Heart right ventricle (tissue), 16 donors: ENCODE measurements at regions not wholly inside any gene's neighbourhood (a gene's known extent, or its start where the extent isn't known, plus 50 kb on each side); places are given as distances from the start of the nearest gene placed in this dataset.

Experiments used
- ATAC-seq, 8 donors: fragments of 200-7000 bp; cut with Tn5 transposase; one replicate each; pipeline ENCODE4 v1.9.1; 2020; ENCODE audit warnings: mild to moderate bottlenecking in 8 of 8, moderate library complexity in 8 of 8, moderate number of reproducible peaks in 1 of 8
- DNase-seq, 2 donors: peaks; one replicate each; pipeline ENCODE4 v3.0.0-alpha.2; 2020
- H3K27ac ChIP-seq, 10 donors: fragments of 200-600 bp; sonication (generic) in 2 of 10; one replicate each; pipeline versions ENCODE4 v1.5.0 to v1.8.0; 2020 to 2022; ENCODE audit warnings: mild to moderate bottlenecking in 3 of 10
- H3K27me3 ChIP-seq, 7 donors: fragments of 200-600 bp; one replicate each; pipeline ENCODE4 v1.8.0; 2021 to 2022; ENCODE audit warnings: mild to moderate bottlenecking in 2 of 7
- H3K36me3 ChIP-seq, 9 donors: fragments of 200-600 bp; sonication (generic) in 1 of 9; one replicate each; pipeline versions ENCODE4 v1.5.0 to v1.8.0; 2020 to 2022; ENCODE audit warnings: mild to moderate bottlenecking in 2 of 9
- H3K4me1 ChIP-seq, 9 donors: fragments of 200-600 bp; sonication (generic) in 1 of 9; one replicate each; pipeline versions ENCODE4 v1.5.0 to v1.8.0; 2020 to 2022; ENCODE audit warnings: mild to moderate bottlenecking in 4 of 9
- H3K4me3 ChIP-seq, 10 donors: fragments of 200-600 bp; sonication (generic) in 2 of 10; one replicate each; pipeline versions ENCODE4 v1.5.0 to v1.8.0; 2020 to 2022; ENCODE audit warnings: mild to moderate bottlenecking in 7 of 10, moderate library complexity in 2 of 10
- H3K9me3 ChIP-seq, 11 donors: fragments of 200-600 bp in 10 of 11; sonication (generic) in 2 of 11; one replicate each; pipeline versions ENCODE4 v1.5.0 to v1.8.0; 2013 to 2022; ENCODE audit warnings: mild to moderate bottlenecking in 2 of 11, control low read depth in 1 of 11, moderate library complexity in 1 of 11
- CTCF ChIP-seq, 9 donors: fragments of 200-600 bp; sonication (generic) in 2 of 9; IDR thresholded peaks; one replicate each; pipeline versions ENCODE4 v1.5.0 to v1.8.0; 2021 to 2022; ENCODE audit warnings: antibody characterized with exemption in 9 of 9, mild to moderate bottlenecking in 5 of 9, moderate library complexity in 1 of 9
- WGBS, 2 donors: extraction: QIAGEN DNeasy Blood & Tissue Kit; methylation state at CpG; one replicate each; pipeline ENCODE4 v1.1.7; 2013; ENCODE audit warnings: inconsistent platforms in 1 of 2; 5-methylcytosine and 5-hydroxymethylcytosine counted together
- intact Hi-C, 10 donors: fragments of 100-400 bp; cut with DNase I; formaldehyde crosslinking; loops; one replicate each; pipeline versions ENCODE4 v1.11.1 to v1.14.2; 2022
- donor health status: Arrhythmogenic right ventricular cardiomyopathy.
- donor health status: ischemic (EF 13 %, LVEDD 7.1; RV severe dilation, severe dysfunction).
- donor health status: healthy with polysubstance abuse.
- donor health status: DM: no; HTN: yes; CAD: no.
- donor health status: DM: no; HTN: no; CAD: no.
- donor health status: ischemic (EF 25% LVEDD 6.9; RV normal size, moderate dysfunction).
- donor health status: ischemic (EF 25% LVEDD 5.7; RV mildly dilated, moderate dysfunction).
- donor health status: healthy.
- donor health status: DM: yes; HTN: yes; CAD: no.
- donor health status: Ischemic cardiomyopathy.
- donor health status: ischemic (EF 35%, LVEDD 5.7; RV mildly dilated, moderate dysfunction).
- donor health status: nonischemic (EF 11% LVEDD 7.7; RV severe dilation, severe dysfunction).
- donor health status: DM: yes; HTN: yes; CAD: no.
- donor health status: PGD.
- donor health status: ischemic (EF 29% LVEDD 5.4; RV normal size, mild dysfunction).
- donor health status: nonischemic (EF 23%, LVEDD 6.1; RV moderate dilation, normal function).

DNA sequence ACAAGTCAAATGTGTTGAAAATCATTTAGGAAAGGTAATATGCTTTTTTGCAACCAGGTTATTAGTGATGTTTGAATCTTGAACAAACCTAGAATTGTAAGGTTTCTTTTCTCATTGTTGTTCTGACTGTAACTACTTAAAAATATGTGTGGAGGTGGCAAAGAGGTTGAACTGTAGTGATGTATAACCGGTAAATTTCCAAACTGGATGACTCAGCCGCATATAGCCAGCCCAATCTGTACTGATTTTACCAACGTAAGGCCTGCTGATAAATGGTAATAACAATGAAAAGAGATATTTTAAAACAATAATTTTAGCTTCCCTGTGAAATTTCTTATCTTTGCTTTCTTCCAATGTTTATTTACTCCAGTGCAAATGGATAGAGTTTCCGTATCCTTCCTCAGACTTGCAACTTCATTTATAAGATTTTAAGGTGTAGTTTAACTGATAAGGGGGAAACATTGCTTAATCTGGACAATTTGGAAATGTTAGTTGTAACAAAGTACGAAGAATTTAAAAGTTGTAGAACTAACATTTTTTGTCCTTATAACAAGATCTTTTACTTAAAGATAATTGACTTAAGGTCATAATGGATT is 1170.4 kb upstream of the ZEB2 start:
- Histone ChIP-seq H3K9me3 (no peaks in the 10 kb centered on the region), H3K4me3 (no peak overlapping the region), H3K4me1 (peaks cover 0 to 5% (median 0%) of the 10 kb centered on the region in 9 donors), H3K27me3 (no peaks in the 10 kb centered on the region), H3K27ac (no peak overlapping the region), H3K36me3 (no peaks in the 10 kb centered on the region)
- DNase-seq: no peak
- TF ChIP-seq CTCF (IDR thresholded peaks at IDR 0.05): no peak
- WGBS, 2 donors: 84 to 87% methylated on average over 5 of the region's 5 CpGs
- no peak for ATAC-seq
- intact Hi-C loops: no loop called here

DNA sequence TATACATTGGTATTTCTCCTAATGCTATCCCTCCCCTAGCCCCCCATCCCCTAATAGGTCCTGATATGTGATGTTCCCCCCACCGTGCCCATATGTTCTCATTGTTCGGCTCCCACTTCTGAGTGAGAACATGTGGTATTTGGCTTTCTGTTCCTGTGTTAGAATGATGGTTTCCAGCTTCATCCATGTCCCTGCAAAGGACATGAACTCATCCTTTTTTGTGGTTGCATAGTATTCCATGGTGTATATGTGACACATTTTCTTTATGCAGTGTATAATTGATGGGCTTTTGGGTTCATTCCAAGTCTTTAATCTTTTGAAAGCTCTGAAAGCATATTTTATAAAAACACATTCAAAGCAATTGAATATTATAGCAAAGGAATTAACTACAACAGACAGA is 1169.4 kb upstream of the ZEB2 start:
- peaks cover 0 to 5% (median 0%) of the 10 kb centered on the region in 9 donors for H3K4me1 ChIP-seq
- intact Hi-C loops: no loop called here
- H3K27ac ChIP-seq: no peak overlapping the region
- ATAC-seq (no peak), DNase-seq (no peak)
- no peaks in the 10 kb centered on the region for H3K27me3 ChIP-seq
- no peaks in the 10 kb centered on the region for H3K9me3 ChIP-seq
- WGBS, 2 donors: 92 to 96% methylated on average over 2 of the region's 2 CpGs
- H3K36me3 ChIP-seq: no peaks in the 10 kb centered on the region
- no peak overlapping the region for H3K4me3 ChIP-seq
- no peak for TF ChIP-seq CTCF (IDR thresholded peaks at IDR 0.05)

DNA sequence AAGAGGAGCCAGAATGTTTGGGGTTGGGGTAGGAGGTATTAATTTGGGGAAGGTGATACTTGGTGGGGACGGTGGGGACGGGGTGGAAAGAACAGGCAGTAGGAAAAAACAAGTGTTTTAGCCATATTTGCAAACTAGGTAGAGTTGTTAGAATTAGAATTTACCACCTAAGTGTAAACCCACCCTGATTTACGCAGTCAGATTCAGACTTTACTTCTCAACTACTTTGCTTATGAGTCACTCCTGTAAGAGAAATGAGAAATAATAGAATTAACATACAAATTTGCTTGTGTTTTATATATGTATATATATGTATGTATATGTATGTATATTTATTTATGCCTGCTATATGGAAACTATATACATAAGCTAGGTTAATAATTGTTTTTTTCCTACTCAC is 1168.2 kb upstream of the ZEB2 start:
- 86 to 87% methylated on average over 3 of the region's 3 CpGs for WGBS, 2 donors
- peaks cover 0 to 7% (median 0%) of the 10 kb centered on the region in 9 donors for H3K4me1 ChIP-seq
- DNase-seq: no peak
- no peak for TF ChIP-seq CTCF (IDR thresholded peaks at IDR 0.05)
- H3K27ac ChIP-seq: no peak overlapping the region
- H3K4me3 ChIP-seq: no peak overlapping the region
- no peak for ATAC-seq
- no peaks in the 10 kb centered on the region for H3K27me3 ChIP-seq
- no peaks in the 10 kb centered on the region for H3K36me3 ChIP-seq
- H3K9me3 ChIP-seq: no peaks in the 10 kb centered on the region
- intact Hi-C loops: no loop called here

GRCh38 chr2:145687442-145688134 is 1167.7 kb upstream of the ZEB2 start:
- 51 to 52% methylated on average over 4 of the region's 4 CpGs for WGBS, 2 donors
- TF ChIP-seq CTCF (IDR thresholded peaks at IDR 0.05): no peak
- H3K9me3 ChIP-seq: no peaks in the 10 kb centered on the region
- no peaks in the 10 kb centered on the region for H3K36me3 ChIP-seq
- no peak for ATAC-seq
- peaks cover 0 to 11% (median 0%) of the 10 kb centered on the region in 9 donors for H3K4me1 ChIP-seq
- no peaks in the 10 kb centered on the region for H3K27me3 ChIP-seq
- intact Hi-C loops: no loop called here
- no peak overlapping the region for H3K27ac ChIP-seq
- no peak overlapping the region for H3K4me3 ChIP-seq
- DNase-seq: no peak
